Stimulated activated CD8-positive, alpha-beta memory T cell treated with anti-CD3 and anti-CD28 coated beads, Interleukin-2, amount 100 ng/mL, for 1 hour (primary cell): ENCODE measurements at regions not wholly inside any gene's neighbourhood (a gene's known extent, or its start where the extent isn't known, plus 50 kb on each side); places are given as distances from the start of the nearest gene placed in this dataset.
"Not testable (repeated sequence)": the region's sequence is repeated elsewhere in the genome, so short reads cannot be mapped to it uniquely, and the experiment has no call there.

Experiments
- DNase-seq, 2 donors: peaks; one replicate each; pipeline ENCODE4 v3.0.0-alpha.2; 2020; ENCODE audit warnings: low read depth in 2 of 2

DNA sequence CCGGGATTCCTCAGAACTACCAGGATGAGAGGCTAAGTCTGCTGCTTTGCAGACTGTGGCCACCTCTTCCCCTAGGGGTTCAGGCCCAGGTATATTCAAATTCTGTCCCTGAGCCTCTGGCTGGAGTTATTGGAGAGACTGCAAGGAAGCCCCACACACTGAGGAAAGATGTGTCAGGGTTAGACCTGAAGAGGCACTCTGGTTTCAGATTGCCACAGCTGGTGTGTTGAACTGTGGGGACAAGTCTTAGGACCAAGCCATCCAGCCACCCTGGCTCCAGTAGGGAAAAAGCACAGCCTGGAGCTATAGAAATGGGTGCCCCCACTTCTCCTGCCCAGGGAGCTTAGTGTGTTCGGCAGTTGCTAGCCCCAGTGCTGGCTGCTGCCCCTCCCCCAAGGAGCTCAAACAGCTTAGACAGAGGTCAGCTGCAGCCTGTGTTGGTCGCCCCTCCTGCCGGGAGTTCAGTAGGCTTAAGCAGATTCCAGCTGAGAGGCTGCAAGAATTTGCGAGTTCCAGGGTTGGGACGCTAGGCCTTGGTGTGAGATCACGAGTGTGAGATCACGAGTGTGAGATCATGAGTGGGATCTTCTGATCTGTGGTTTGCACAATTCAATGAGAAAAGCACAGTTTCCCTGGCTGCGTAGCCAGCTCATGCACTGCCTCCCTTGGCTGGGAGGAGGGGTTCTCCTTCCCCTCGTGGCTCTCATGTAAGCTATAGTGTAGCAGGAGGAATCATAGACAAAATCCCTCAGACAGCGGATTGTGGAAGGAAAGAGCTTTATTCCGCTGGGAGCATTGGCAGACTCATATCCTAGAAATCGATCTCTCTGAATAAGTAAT, 552.1 kb upstream of the CHORDC1 start:
- DNase-seq = no peak

DNA sequence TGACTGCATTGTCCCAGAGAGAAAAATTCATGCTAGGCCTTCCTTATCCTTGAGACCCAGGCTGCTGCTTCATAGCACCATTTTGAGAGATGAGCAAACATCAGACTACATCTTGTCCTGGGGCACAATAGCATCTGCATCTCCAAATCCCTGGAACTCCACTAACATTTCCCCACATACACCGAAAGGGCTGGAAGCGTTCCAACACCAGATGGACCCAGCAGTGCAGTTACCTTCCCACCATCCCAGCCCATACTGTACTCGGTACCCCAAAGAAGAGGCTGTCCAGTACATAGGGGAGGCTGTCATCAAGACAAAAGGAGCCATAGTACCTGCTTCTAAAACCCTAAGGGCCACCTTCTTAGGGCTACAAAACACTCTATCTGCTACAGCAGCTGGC, 547.2 kb upstream of the CHORDC1 start:
- no peak for DNase-seq

DNA sequence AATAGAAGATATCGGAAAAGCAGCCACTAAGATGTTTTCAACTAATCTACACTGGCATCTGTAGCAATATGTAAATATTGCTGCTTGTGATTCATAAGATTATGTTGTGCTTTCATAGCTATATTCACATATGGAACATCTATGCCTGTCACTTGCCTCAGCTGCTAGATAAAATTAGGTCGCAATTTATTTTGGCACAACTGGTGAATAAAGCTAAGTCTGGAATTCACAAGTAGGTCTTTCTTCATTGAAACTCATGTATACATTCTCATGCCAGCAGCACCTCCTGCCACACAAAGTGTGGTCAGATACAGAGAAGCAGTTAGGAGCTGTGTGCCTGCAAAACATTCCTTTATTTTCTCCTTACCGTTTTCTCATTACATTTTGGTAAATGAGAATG, 543.3 kb upstream of the CHORDC1 start:
- no peak for DNase-seq

DNA sequence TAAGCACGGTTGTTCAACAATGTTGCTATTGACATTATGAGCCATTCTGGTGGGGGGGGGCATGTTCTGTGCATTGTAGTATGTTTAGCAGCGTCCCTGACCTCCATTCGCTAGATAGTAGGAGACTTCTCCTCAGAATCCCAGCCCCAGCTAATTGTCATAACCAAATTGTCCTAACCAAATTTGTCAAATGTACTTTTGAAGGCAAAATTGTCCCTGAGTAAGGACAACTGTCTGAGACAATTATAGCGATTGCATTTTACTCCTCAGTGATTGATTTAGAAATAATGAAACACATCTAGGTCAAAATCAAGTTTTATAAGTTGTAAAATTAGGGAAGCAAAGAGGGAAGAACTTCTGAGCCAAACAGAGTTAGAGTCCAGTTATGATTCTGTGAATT, 541.8 kb upstream of the CHORDC1 start:
- DNase-seq = no peak

DNA sequence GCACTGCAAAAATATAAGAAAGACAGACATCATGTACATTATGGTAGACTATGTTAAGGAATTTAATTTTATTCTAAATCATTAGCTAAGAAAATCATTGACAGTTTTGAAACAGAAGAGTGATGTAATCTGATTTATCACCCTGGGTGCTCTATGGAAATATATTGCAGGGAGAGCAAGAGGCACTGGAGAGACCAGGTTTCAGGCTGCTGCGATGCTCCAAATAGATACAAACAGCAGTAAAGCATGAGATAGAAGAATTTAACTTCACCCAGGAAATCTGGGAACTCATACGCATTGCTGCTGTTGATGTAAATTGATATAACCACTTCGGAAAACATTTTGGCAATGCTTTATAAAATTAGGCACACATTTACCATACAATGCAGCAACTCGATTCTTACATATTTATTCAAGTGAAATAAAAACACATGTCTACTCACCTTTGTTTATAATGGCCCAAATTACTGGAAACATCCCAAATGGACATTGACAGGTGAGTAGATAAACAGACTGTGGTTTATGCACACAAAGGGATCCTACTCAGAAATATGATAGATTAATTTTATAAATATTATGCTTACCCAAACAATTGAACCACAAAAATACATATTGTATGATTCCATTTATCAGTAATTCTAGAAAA, 535.1 kb upstream of the CHORDC1 start:
- DNase-seq = no peak

DNA sequence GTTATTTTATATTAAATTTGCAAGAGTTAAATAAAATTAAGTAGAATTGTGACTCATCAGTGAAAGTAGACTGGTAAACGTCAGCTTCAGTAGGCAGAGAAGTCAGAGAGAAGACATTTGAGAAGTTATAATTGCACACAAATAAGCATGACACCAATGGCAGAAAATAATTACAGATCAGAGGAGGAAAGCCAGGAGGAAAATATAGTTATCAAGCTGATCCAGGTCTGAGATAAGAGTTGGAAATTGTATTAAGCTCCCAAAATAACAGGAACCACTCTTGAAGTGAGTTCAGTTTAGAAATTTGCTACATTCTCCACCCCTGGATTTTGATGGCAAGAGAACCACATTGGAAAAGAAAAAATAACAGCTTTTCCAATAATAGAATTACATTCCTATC, 533.8 kb upstream of the CHORDC1 start:
- no peak for DNase-seq

DNA sequence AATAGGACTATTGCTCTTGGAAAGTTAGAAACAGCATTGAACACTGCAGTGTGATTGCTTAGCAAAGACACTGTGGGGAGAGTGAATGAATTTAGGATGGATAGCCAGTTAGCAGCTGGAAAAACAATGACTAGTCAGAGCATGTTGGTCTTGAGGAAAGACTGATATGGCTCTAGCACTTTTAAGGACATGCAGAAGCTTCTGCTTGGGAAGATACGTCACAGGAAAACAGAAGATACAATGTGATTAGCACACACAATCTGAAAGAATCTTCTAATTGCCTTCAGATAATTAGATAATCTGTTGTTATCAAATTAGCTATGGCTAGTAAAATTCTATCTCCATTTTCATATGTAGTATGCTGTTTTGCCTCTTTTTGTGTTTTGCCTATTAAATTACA, 530.7 kb upstream of the CHORDC1 start:
- DNase-seq = no peak

DNA sequence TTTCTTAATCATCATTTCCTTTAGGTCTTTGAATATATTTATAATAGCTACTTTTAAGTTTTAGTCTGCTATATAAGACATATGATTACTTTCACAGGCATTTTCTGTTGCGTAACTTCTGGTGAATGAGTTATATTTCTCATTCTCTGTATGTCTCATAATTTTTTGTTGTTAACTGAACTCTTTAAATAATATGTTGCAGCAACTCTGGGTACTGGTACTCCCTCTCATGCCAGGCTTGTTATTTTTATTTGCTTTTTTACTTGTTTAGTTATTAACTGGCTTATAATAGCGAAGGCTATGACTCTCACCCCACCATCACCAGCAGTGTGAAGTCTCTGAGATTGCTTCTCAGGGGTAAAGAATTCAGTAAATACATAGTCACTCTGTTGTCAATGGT, 524.2 kb upstream of the CHORDC1 start:
- DNase-seq = no peak

DNA sequence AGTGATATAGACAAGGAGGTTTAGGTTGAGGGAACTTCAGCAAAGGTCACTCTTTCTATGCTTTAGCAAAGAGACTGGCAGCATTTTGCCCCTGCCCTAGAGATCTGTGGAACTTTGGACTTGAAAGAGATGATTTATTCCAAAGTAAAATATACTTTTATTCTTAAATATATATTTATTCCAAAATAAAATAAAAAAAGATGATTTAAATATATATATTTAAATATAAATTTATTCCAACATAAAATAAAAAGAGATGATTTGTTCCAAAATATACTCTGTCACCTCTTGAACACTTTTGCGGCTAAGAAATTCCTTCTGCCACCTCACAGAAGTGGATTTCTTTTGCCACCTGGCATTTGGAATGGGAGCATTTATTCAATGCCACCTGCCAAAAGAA, 521.3 kb upstream of the CHORDC1 start:
- DNase-seq = no peak

DNA sequence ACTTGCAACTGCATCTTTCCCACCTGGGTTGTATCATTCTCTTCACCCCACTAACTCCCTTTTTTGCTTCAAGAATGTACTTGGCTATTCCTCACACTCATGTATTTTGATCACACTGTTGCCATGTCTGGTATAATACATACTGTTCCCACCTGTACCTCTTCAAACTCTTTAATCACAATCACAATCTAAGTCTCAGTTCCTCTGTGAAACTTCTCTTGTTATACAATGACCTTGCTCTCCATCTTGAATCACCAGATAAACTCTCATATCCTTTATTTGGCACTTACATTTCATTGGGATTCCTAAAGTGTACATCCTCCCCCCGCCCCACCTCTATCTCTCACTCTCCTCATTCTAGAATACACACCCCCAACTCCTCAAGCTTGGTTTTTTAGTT, 516.0 kb upstream of the CHORDC1 start:
- DNase-seq = no peak

DNA sequence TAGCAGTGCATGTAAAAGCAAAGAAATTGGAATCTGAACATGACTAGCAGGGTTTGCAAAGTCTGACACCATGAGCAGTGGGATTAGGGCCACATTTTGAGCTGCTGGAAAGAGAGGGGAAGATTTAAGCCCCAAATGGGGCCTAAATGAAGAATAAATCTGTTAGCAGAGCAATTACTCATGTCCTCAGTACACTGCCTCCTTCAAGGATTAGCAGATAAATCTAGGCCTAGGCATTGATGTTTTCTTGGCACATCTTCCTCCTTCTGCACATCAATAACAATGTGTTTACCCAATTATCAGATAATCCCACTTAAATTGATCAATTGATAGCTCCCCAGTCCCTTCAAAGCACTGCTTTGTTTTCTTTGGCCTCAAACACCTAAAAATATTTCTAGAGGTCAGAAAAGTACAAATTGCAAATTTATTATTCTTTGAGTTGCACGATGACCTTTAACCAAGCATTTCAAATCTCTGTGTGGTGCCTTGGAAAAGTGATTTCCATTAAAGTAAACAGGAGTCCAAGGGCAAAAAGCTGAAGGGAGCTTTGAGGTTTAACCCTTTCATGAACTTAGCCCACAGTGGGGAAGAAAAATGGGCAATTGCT, 514.7 kb upstream of the CHORDC1 start:
- no peak for DNase-seq

DNA sequence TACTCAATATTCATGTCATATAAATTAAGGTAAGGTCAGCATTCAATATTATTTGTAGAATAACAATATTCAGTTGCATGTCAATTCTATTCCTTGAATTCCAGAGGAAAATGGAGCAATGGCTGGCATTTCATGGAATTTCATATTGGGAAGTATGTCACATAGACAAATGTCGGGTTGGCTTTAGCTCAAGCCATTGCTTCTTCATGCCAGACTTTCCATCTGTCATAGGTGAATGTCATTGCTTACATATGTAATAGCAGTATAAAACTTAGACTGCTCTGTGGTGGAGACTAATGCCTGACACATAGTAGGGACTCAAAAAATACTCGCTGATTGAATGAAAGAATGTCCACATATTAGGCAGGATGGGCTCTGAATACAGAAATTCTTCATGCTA, 509.6 kb upstream of the CHORDC1 start:
- no peak for DNase-seq

DNA sequence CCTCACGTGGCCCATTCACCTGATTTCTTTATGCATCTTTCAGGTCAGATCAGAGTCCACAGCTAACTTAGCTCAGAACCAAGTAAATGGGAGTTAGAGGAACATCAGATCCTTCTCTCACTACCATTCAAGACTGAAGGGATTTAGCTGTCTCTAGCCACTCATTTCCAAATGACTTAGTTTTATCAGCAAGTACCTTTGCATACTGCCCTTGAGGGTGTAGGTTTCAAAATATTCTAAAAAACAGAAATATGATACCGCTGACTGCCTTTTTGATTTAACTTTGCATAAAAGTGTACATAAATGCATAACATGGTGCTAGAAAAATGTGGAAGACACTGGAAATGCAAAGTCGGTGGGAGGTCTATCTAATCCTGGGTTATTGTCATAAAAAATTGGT, 500.6 kb upstream of the CHORDC1 start:
- no peak for DNase-seq

DNA sequence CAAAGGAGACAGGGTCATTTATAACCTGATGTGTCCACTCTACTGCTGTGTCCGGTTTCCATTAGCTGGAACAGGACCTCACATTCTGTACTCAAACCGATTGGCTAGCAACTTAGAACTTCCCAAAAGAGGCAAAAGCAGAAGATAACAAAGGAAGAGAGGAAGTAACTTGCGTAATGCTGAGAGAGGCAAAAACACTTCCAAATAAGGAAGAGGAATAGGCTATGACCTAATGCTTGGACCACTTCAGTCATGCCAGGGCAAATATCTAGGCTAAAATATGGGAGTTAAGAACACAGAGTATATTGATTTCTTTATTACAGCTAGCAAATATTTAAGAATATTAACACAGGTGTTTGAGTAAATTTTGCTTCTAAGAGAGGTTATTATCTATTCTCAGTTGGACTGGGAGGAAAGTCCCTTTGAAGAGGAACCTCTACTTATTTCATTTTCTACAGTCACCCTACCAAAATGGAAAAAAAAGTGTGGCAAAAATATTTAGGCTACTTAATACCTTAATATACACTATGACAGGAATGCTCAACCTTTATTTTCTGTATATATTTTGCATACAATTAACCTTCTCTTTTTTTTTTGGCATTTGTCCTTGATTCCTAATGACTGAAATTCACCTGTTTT, 499.8 kb upstream of the CHORDC1 start:
- DNase-seq = no peak

DNA sequence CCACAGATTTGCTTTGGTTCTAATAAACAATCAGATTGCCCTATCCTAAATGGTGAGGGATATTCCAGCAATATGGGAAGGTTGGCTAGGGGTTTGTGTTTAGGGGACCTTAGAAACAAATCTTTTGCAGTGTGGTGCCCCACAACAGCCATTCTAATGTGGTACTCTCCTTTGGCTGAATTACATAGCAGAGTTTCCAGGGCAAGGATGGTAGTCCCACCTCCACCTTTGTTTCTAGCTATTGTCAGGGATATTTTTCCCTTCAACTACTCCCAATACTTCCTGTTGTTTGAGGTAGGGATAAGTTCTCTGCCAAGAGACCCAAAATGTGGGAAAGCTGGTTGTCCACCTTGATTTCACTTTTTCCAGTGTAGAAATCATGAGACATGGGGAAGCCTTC, 494.7 kb upstream of the CHORDC1 start:
- DNase-seq = no peak

DNA sequence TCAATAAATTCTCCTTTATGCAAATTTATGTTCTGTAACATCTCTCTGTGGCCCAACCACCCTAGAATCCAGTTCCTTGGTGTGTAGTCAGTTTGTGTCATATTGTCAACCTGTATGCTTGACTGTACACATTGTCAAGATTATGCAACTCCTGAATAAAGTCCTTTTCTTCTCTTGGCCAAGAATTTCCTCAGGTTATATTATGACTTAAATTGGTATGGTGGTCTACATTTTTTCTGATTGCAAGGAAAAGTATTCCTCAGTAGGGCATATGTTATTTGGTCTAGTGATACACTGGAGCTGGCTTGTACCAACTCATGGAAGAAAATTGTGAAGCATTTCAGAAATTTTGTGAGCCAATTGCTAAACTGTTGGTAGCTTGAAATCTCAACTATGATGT, 482.8 kb upstream of the CHORDC1 start:
- no peak for DNase-seq

DNA sequence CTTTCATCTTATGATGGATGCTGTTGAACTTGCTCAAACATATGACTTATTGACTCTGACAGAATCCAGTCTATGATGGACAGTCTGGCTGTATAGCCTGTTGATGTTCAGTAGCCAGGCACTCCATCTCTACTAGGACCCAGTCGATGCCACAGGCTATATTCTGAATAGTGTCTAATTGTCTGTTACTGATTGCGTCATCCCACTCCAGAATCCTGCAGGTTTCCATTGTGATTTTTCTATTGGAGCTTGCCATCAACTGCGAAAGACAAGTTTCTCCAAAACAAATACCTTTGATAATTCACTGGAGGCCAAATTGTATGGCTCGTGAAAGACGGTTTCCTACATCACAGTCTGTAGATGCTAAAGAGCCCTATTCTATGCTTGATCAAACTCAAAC, 481.7 kb upstream of the CHORDC1 start:
- no peak for DNase-seq

DNA sequence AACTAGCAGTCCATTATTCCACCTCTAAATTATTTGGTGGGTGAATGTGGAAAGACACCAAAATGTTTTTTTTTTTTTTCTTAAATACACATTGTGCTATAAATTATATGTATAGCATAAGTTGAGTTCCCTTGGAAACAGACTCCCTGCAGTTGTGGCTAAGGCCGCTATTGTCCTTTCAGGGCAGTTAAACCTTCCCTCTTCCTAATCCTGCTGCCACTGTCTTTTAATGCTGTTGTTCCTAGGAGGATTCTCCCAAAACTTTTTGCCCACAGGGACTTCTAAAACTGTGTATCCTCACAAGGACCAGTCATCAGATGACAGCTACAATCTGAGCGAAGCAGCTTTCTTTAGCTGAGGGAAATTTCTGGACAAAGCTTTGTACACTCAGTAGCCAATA, 478.9 kb upstream of the CHORDC1 start:
- DNase-seq = no peak

DNA sequence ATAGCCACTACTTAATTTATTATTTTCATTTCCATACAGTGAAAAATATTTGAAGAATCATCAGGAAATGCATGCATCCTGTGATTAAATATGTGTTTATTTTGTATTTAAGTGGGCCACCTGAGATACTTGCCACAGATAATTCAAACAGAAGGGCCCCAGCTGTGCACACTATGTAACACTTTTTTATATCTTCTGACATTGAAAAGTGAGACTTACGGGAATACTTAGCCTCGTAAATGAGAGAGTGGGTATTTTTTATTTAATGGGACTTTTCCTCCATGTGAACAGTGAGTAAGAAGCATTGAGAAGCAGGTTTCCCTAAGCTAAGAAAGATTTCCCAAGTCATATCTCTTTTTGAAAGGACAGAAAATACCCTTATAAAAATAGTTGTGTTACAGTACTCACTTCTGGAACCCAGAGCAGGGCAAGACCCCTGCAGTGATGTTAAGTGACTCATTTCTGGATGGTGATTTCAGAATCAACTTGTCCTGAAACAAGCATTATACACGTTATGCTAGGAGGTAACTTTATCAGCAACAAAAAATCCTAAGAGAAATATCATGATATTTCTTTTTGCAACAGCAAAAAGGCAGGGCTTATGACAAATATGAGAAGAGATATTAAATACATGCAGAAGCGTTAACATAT, 478.1 kb upstream of the CHORDC1 start:
- DNase-seq = no peak

DNA sequence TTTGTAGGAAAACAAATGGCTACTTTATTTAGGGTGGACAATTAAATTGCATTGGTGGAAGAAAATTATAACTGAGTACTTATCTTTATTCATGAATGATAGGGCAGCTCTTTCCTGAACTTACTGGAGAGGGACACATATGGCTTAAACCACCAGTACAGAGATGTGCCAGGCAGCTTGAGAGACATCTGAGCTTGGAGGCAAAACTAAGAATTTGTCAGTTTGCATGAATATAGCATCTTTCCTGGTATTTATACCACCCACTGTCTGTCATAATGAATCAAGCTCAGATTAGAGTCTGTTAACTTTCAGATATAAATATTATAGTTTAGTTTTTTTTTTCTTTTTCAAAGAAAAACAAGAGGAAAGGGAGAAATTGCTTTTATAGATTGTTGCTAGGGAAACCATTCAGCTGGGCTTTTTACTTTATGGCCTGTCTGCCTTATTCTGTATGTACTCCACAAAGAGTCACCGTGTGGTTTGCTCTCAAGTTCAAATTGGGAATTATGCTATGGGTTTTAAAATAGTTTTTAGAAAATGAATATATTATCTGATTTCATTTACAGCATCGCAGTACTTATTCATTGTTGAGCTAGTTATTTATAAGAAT, 477.0 kb upstream of the CHORDC1 start:
- no peak for DNase-seq

DNA sequence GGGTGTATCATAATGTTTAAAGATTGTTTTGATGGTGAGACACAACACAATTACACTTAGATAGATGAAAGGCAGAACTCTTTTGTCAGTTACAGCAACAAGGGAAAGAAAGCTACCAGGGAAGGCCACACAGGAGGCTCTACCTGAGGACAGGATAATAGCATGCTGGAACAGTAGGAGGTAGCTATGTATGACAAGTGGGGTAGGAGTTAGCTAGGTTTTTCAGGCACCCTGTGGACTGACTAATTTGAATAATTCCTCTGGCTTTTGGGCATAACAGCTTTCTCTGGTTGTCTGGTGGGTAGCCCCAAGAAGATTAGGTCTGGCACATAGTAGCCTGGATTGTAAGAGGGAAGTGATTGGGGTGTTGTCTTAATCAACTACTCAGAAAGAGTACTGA, 475.4 kb upstream of the CHORDC1 start:
- no peak for DNase-seq

DNA sequence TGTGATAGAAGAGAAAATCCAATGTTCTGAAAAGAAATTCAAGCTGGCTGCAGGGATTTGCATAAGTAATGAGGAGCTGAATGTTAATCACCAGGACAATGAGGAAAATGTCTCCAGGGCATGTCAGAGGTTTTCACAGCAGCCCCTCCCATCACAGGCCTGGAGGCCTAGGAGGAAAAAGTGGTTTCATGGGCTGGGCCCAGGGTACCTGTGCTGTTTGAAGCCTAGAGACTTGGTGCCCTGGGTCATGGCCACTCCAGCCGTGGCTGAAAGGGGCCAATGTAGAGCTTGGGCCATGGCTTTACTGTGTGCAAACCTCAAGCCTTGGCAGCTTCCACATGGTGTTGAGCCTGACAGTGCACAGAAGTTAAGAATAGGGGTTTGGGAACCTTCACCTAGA, 452.6 kb upstream of the CHORDC1 start:
- DNase-seq = not testable (repeated sequence)
